K562 (cell line): ENCODE measurements at regions not wholly inside any gene's neighbourhood (a gene's known extent, or its start where the extent isn't known, plus 50 kb on each side); places are given as distances from the start of the nearest gene placed in this dataset.

Experiments
- ATAC-seq: fragments of 200-7000 bp; cut with Tn5 transposase; 3 replicates; pipeline ENCODE4 v1.9.1; 2020; ENCODE audit warnings: moderate library complexity
- BruUV-seq: library from RNA; stranded (reverse); fragments of 400-500 nt; replicated peaks from 2 replicates; lab custom pipeline; 2021; lab: Mats Ljungman, UMichigan
- CTCF ChIA-PET: fragments of 300-600 bp; formaldehyde crosslinking; extraction: SDS; loops from one replicate; lab custom pipeline; 2021; ENCODE audit warnings: low intra/inter-chr PET ratio; lab: Yijun Ruan, JAX
- POLR2A ChIA-PET: fragments of 300-600, 350-650 bp; sonication (Branson Sonifier 250); formaldehyde crosslinking; extraction: SDS; loops from one replicate; lab custom pipeline; 2021; ENCODE audit warnings: antibody characterized with exemption, inconsistent platforms; lab: Yijun Ruan, JAX
- DNase-seq, 4 experiments: peaks; one replicate each; pipeline versions ENCODE4 v3.0.0 to v3.0.0-alpha.2; 2011 to 2018; ENCODE audit warnings: low spot score in 3 of 4, mixed read lengths in 3 of 4; ENCODE audit errors: extremely low read depth in 1 of 4
- FAIRE-seq: peaks from 2 replicates; lab custom pipeline; 2011; peaks lifted over from hg19 to GRCh38; lab: Jason Lieb, UNC
- H2AFZ ChIP-seq: 2 replicates; pipeline ENCODE4 v1.6.0; 2011; ENCODE audit warnings: low read depth, low read length, control low read depth, inconsistent platforms
- H3K27ac ChIP-seq: fragments of 200-600 bp; 3 replicates; pipeline ENCODE4 v1.8.0; 2011; ENCODE audit warnings: low read depth, mild to moderate bottlenecking, control low read depth, inconsistent platforms, low read length, moderate library complexity, mixed read lengths; ENCODE audit errors: extremely low read depth
- H3K27me3 ChIP-seq, 2 experiments: fragments of 300-600 bp in 1 of 2; 2 replicates in 1 of 2; 3 replicates in 1 of 2; pipeline versions ENCODE4 v1.6.0 to v1.8.0; 2011; ENCODE audit warnings: inconsistent platforms in 2 of 2, low read length in 2 of 2, mild to moderate bottlenecking in 1 of 2, mixed read lengths in 1 of 2, moderate library complexity in 1 of 2; ENCODE audit not compliant: control insufficient read depth in 2 of 2, insufficient read depth in 2 of 2
- H3K36me3 ChIP-seq: fragments of 300-600 bp; 3 replicates; pipeline ENCODE4 v1.8.0; 2011; ENCODE audit warnings: mild to moderate bottlenecking, low read length, inconsistent platforms; ENCODE audit not compliant: control insufficient read depth, insufficient read depth
- H3K4me1 ChIP-seq, 2 experiments: fragments of 200-600 bp in 1 of 2; replicated peaks in 1 of 2; 2 replicates in 1 of 2; 3 replicates in 1 of 2; pipeline versions ENCODE4 v1.5.1 to v1.8.0; 2011; ENCODE audit warnings: inconsistent platforms in 2 of 2, low read length in 2 of 2, mild to moderate bottlenecking in 1 of 2, mixed read lengths in 1 of 2, moderate library complexity in 1 of 2; ENCODE audit not compliant: control insufficient read depth in 2 of 2, insufficient read depth in 2 of 2
- H3K4me2 ChIP-seq: 2 replicates; pipeline ENCODE4 v1.6.1; 2011; ENCODE audit warnings: low read length, control low read depth, inconsistent platforms, mixed read lengths; ENCODE audit not compliant: insufficient read depth
- H3K4me3 ChIP-seq: fragments of 200-600 bp; sonication (generic), shearing (Covaris generic); 2 replicates; pipeline ENCODE4 v1.5.1; 2016; ENCODE audit warnings: control low read depth, inconsistent platforms
- H3K79me2 ChIP-seq: fragments of 200-600 bp; 3 replicates; pipeline ENCODE4 v1.8.0; 2011; ENCODE audit warnings: low read length, inconsistent platforms; ENCODE audit not compliant: control insufficient read depth, insufficient read depth
- H3K9ac ChIP-seq, 2 experiments: 2 replicates each; pipeline versions ENCODE4 v1.6.0 to v1.6.1; 2011; ENCODE audit warnings: low read depth in 2 of 2, low read length in 2 of 2, control low read depth in 1 of 2, inconsistent platforms in 1 of 2, mild to moderate bottlenecking in 1 of 2, mixed read lengths in 1 of 2; ENCODE audit not compliant: insufficient read depth in 1 of 2
- H3K9me1 ChIP-seq: one replicate; pipeline ENCODE4 v1.6.0; 2011; ENCODE audit warnings: inconsistent platforms, mild to moderate bottlenecking, low read length, moderate library complexity; ENCODE audit not compliant: control insufficient read depth, insufficient read depth
- H3K9me3 ChIP-seq: replicated peaks from 2 replicates; pipeline ENCODE4 v1.5.1; 2011; ENCODE audit warnings: low read depth, low read length, inconsistent platforms; ENCODE audit not compliant: control insufficient read depth, insufficient read depth
- H4K20me1 ChIP-seq: replicated peaks from 2 replicates; pipeline ENCODE4 v1.6.1; 2011; ENCODE audit warnings: low read length, inconsistent platforms, mixed read lengths; ENCODE audit not compliant: control insufficient read depth, insufficient read depth
- BRCA1 ChIP-seq, 2 experiments: fragments of 450-650 bp in 1 of 2; sonication (generic) in 1 of 2; formaldehyde crosslinking in 1 of 2; IDR thresholded peaks; 2 replicates each; pipeline versions ENCODE4 v1.5.0 to v1.6.1; 2017 to 2020; ENCODE audit warnings: mild to moderate bottlenecking in 1 of 2, missing genetic modification reagents in 1 of 2
- DMBX1 ChIP-seq: fragments of 250-450 bp; sonication (Bioruptor Pico); IDR thresholded peaks from 2 replicates; pipeline ENCODE4 v1.8.0; 2022; ENCODE audit warnings: inconsistent platforms, mild to moderate bottlenecking, moderate library complexity, borderline replicate concordance
- LCOR ChIP-seq: sonication (generic); formaldehyde crosslinking; IDR thresholded peaks from 2 replicates; pipeline ENCODE4 v1.8.0; 2022; ENCODE audit warnings: mild to moderate bottlenecking, missing genetic modification reagents
- NR2C1 ChIP-seq, 2 experiments: fragments of 450-650 bp; IDR thresholded peaks; 2 replicates each; pipeline ENCODE4 v1.6.1; 2017; ENCODE audit warnings: mild to moderate bottlenecking in 2 of 2, antibody characterized with exemption in 1 of 2, inconsistent platforms in 1 of 2, missing compliant biosample characterization in 1 of 2, missing genetic modification characterization in 1 of 2
- NR2C2 ChIP-seq, 2 experiments: fragments of 200-800 bp in 1 of 2; sonication (Bioruptor generic) in 1 of 2; sonication (generic) in 1 of 2; formaldehyde crosslinking in 1 of 2; IDR thresholded peaks; 2 replicates each; pipeline versions ENCODE4 v1.6.1 to v1.8.0; 2016 to 2022; ENCODE audit warnings: mild to moderate bottlenecking in 1 of 2, missing compliant biosample characterization in 1 of 2, missing genetic modification characterization in 1 of 2, missing genetic modification reagents in 1 of 2
- PHF8 ChIP-seq: fragments of 200-600 bp; sonication (generic); IDR thresholded peaks from 2 replicates; pipeline ENCODE4 v1.6.1; 2012; ENCODE audit warnings: mixed run types, mild to moderate bottlenecking, inconsistent platforms, low read length, moderate library complexity, borderline replicate concordance
- SNRNP70 ChIP-seq: fragments of 200-400 bp; formaldehyde crosslinking; optimal IDR thresholded peaks from 2 replicates; pipeline ENCODE3; 2017; ENCODE audit warnings: low read depth, low read length
- TAF15 ChIP-seq: fragments of 200-400 bp; formaldehyde crosslinking; IDR thresholded peaks from 2 replicates; pipeline ENCODE4 v1.6.1; 2017; ENCODE audit warnings: mild to moderate bottlenecking, low read depth, low read length, moderate library complexity
- USF1 ChIP-seq: sonication (generic); formaldehyde crosslinking; IDR thresholded peaks from 2 replicates; pipeline ENCODE4 v1.9.0; 2022; ENCODE audit warnings: mild to moderate bottlenecking, missing genetic modification reagents
- ZNF830 ChIP-seq: fragments of 250-450 bp; sonication (Bioruptor Pico); IDR thresholded peaks from 2 replicates; pipeline ENCODE4 v1.5.0; 2021; ENCODE audit warnings: mild to moderate bottlenecking
- WGBS: fragments of 100-300 bp; shearing (Covaris generic); methylation state at CpG from one replicate; pipeline ENCODE4 v1.1.6; 2016; ENCODE audit warnings: low coverage, mixed read lengths; ENCODE audit not compliant: insufficient coverage; ENCODE audit errors: missing lambda C conversion rate; 5-methylcytosine and 5-hydroxymethylcytosine counted together
- in situ Hi-C: fragments of 300-500 bp; cut with MboI; formaldehyde crosslinking; loops from 4 replicates; pipeline ENCODE4 v1.15.0; 2018; ENCODE audit warnings: inconsistent platforms, mixed read lengths
- intact Hi-C: fragments of 100-400 bp; cut with micrococcal nuclease; formaldehyde crosslinking; loops from 2 replicates; pipeline ENCODE4 v1.14.2; 2022

DNA sequence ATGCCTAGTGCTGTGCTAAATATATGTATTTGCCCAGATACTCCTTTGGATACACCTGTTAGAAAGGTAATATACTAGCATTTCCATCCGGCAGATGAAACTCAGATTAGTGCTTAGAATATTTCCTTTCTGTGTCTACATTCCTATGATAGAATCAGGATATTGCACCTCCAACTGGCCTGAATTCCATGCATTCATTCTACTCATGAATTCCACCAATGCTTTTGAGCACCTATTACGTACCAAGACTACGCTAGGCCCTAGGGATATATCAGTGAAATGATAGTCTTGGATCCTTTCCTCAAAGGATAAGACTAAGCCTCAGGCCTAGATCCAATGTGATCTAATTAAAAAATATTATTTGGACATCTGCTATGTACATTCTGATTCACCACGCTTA lies 223.8 kb upstream of the SERP2 start (continued):
- TF ChIP-seq ZNF830 = no peak
- TF ChIP-seq DMBX1 (CRISPR knock-in tag) = no peak
- TF ChIP-seq PHF8 = no peak
- TF ChIP-seq USF1 (CRISPR knock-in tag) = no peak
- no peak for TF ChIP-seq SNRNP70

- intact Hi-C loops (no loop called here), in situ Hi-C loops (no loop called here)
- FAIRE-seq = no peak
- DNase-seq = no peak
- Histone ChIP-seq H3K4me3 (no peak overlapping the region), H4K20me1 (no peaks in the 10 kb centered on the region), H3K4me1 (no peaks in the 10 kb centered on the region), H2AFZ (no peak overlapping the region), H3K9me1 (no peaks in the 10 kb centered on the region), H3K27me3 (peaks cover 0 to 9% of the 10 kb centered on the region in 2 experiments; a peak in 3 of 5 replicates), H3K27ac (no peak overlapping the region), H3K36me3 (no peaks in the 10 kb centered on the region), H3K9me3 (no peaks in the 10 kb centered on the region), H3K79me2 (no peaks in the 10 kb centered on the region), H3K9ac (no peak overlapping the region), H3K4me2 (no peak overlapping the region)
- no peak for ATAC-seq
- WGBS = 23% methylated on average over 2 of the region's 2 CpGs
- no TSS peak for BruUV-seq
- ChIA-PET CTCF (no interaction called here), POLR2A (interaction anchor here (0.7 kb wide), 1 partner anchor 432 kb away, joined by 3 read pairs; no protein-coding TSS in a partner anchor)
- TF ChIP-seq NR2C1 (IDR thresholded peaks at IDR 0.05) = 0 out of 2 replicates have a peak, but pooled peaks have one; percentile 24
- peak; percentile 36; the same call in 1 of the 2 replicates for TF ChIP-seq NR2C1 (tag; IDR thresholded peaks at IDR 0.05)
- TF ChIP-seq NR2C2 (CRISPR knock-in tag; IDR thresholded peaks at IDR 0.05) = no peak
- TF ChIP-seq NR2C2 (tag; IDR thresholded peaks at IDR 0.05) = peak; percentile 37; the same call in 1 of the 2 replicates
- no peak for TF ChIP-seq LCOR
- no peak for TF ChIP-seq BRCA1 (IDR thresholded peaks at IDR 0.05)
- TF ChIP-seq BRCA1 (CRISPR knock-in tag; IDR thresholded peaks at IDR 0.05) = no peak
- TF ChIP-seq TAF15 = no peak
Measured at GRCh38 chr13:44151474-44151873, 222.2 kb upstream of the SERP2 start.
